Omental fat pad (tissue), 3 donors: ENCODE measurements at regions not wholly inside any gene's neighbourhood (a gene's known extent, or its start where the extent isn't known, plus 50 kb on each side); places are given as distances from the start of the nearest gene placed in this dataset.

Experiments used
- ATAC-seq: fragments of 150-250 bp; one replicate; pipeline ENCODE4 v1.9.1; 2016; ENCODE audit warnings: mild to moderate bottlenecking, moderate library complexity; ENCODE audit not compliant: low FRiP score
- DNase-seq: peaks from one replicate; pipeline ENCODE4 v3.0.0-alpha.2; 2019; ENCODE audit warnings: low spot score
- TF ChIP-seq, protein P1 (sequence below), 3 donors: fragments of 450-650 bp; IDR thresholded peaks; one replicate each; pipeline ENCODE4 v1.5.1; 2016 to 2017; ENCODE audit warnings: antibody characterized with exemption in 3 of 3, mild to moderate bottlenecking in 3 of 3, moderate library complexity in 2 of 3

DNA sequence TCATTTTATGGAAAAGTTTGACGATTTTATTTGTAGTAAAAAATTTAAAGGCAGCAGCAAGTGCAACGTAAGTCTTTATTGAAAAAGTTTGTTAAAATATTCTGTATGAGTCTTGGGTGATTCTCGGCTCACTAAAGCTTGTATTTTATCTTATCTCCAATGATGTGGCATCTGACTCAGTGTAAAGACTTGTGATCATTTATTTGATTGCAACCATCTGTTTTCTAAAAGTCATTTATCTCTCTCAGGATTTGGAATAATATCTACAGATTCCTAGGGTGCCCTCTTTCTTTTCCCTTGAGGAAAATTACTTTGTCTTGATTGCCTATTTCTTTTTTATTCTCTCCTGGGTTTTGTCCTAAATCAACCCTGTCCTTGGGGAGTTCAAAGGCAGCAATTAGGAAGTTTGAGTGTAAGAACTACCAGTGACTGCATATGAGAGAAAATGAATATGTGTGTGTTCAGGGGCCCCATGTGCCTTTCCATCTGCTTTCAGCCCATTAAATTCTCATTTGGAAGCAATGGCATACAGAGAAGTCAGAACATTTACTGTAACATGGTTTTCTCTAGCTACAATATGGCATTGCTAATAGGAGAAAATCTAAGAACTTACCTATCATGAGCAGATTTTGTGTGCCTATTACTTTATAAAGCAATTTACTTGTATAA is 575.0 kb upstream of the CHRM3 start:
- TF ChIP-seq, protein P1, sequence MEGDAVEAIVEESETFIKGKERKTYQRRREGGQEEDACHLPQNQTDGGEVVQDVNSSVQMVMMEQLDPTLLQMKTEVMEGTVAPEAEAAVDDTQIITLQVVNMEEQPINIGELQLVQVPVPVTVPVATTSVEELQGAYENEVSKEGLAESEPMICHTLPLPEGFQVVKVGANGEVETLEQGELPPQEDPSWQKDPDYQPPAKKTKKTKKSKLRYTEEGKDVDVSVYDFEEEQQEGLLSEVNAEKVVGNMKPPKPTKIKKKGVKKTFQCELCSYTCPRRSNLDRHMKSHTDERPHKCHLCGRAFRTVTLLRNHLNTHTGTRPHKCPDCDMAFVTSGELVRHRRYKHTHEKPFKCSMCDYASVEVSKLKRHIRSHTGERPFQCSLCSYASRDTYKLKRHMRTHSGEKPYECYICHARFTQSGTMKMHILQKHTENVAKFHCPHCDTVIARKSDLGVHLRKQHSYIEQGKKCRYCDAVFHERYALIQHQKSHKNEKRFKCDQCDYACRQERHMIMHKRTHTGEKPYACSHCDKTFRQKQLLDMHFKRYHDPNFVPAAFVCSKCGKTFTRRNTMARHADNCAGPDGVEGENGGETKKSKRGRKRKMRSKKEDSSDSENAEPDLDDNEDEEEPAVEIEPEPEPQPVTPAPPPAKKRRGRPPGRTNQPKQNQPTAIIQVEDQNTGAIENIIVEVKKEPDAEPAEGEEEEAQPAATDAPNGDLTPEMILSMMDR (IDR thresholded peaks at IDR 0.05) = no peak
- ATAC-seq = no peak
- DNase-seq = no peak

DNA sequence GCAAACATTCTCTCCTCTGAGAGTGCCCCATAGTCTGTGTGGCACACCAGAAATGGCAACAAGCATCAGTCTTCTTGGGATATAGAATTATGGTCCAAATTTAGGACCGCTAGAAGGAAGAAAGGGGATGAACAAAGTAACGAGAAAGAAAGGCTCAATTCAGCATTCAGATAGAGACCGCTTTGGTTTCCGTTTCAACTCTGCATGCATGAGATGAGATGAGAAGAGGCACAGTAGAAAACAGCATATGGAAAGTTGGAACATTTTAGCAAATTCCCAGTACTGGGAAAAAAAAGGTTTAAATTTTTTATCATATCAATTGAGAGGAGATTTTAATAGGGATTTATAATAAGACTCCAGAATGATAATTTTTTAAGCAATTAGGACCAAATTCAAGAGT is 595.5 kb upstream of the CHRM3 start:
- TF ChIP-seq, protein P1 (IDR thresholded peaks at IDR 0.05) = no peak
- DNase-seq (no peak), ATAC-seq (no peak)

DNA sequence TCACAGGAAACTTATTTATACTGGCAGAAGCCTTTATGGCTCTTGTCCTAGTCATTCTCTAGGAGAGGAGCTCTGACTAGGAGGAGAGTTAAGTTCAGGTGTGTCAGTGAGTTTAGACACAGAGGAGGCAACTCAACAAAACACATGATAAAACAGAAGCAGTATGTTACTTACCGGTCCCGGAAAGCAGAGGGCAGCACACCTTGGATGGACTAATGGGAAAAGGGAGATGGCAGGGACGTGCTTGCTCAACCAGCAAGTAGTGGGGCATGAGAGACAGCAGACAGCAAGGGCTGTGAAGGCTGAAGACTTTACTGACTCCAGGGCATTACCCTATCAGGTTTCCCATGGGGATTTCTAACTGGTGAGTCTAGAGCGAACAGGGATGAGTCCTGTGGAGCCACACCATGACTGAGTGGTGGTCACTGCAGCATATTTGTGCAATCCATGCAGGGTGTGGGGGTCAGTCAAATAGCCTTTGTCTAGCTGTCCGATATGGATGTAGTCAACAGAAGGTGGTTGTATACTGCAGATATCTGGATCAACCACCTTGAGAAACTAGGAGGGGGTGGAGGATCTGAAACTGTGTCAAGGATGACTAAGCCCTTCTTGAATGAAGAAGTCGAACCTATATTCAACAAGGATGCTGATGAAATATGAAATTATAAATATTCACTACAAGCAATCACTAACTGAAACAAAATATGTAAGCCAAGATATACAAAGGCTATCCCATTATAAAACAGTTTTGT is 596.3 kb upstream of the CHRM3 start:
- ATAC-seq = no peak
- no peak for DNase-seq
- TF ChIP-seq, protein P1 (IDR thresholded peaks at IDR 0.05) = no peak

DNA sequence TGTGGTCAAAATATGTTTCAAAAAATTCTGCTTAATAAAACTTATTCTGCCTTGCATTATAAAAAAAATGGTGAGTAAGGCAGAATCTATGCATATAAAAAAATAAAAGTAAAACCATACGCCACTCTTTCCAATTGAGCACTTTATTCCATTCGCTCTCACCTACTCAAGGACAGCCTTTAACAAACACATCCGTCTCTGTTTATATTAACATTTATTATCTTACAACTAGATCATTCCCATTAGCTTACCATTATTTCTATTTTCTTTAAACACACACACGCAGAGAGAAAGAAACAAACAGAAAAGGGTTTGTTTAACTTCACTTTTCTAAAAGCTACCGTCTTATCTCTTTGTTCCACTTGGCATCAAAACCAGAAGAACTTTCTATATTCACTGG is 598.9 kb upstream of the CHRM3 start:
- ATAC-seq = no peak
- DNase-seq = no peak

DNA sequence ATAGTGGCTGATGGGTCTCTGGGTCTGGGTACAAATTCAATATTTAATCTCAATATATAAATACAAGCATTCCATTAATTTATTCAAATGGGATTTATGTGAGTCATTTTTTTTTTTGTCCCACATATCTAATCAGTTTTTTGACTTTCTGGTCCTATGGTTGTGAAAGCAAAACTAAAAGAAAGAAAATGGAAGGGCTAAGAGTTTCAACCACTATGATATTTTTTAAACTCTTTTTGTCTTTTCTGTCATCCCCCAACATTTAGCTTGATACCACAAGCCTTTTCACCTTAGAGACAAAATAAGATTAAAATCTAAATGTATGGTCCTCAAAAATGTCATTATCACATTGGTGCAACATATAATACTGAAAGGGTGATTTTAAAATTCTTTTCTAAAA is 602.7 kb upstream of the CHRM3 start:
- ATAC-seq (no peak), DNase-seq (no peak)
- TF ChIP-seq, protein P1 (IDR thresholded peaks at IDR 0.05) = no peak

More for the DNA sequence above, 598.9 kb upstream of the CHRM3 start:
- TF ChIP-seq, protein P1 (IDR thresholded peaks at IDR 0.05) = no peak

DNA sequence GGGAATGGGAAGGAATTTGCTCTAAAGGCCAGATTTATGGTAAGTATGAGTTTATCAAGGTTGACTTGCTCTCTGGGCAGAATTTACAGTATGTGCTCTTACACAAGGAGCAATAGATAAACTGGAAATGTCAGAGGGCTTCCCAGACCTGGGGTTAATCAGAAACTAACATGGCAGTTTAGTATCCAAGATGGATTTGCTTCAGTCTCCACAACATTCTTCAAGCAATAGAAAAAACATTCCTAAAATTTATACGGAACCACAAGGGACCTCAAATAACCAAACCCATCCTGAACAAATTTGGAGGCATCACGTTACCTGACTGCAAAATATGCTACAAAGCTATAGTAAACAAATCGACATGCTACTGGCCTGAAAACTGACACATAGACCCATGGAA is 606.7 kb upstream of the CHRM3 start:
- TF ChIP-seq, protein P1 (IDR thresholded peaks at IDR 0.05) = no peak
- ATAC-seq = no peak
- no peak for DNase-seq

DNA sequence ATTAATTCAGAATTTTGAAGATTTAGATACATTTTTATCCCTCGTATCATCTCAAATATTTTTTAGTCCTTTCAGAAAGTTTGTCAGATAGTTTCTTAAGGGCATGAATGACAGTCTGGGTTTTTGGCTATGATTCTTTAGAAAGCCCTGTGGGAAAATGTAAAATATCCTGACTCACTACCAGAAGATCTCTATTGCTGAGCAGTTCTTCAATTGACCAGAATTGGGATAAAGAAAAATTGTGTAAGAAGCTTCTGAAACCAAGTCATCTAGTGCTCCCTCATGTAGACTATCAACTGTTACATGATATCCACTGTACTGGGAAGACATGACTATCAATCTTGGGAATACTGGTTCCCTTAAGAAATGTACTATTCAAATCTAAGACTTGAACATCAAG is 608.3 kb upstream of the CHRM3 start:
- ATAC-seq = no peak
- TF ChIP-seq, protein P1 (IDR thresholded peaks at IDR 0.05) = no peak
- no peak for DNase-seq
